ENCODE measurements at regions not wholly inside any gene's neighbourhood (a gene's known extent, or its start where the extent isn't known, plus 50 kb on each side); places are given as distances from the start of the nearest gene placed in this dataset.

- TF ChIP-seq ATF7 (IDR thresholded peaks at IDR 0.05): no peak
- TF ChIP-seq ATF7 (CRISPR knock-in tag; IDR thresholded peaks at IDR 0.05): no peak
- no peak for TF ChIP-seq ZMAT5 (CRISPR knock-in tag; IDR thresholded peaks at IDR 0.05; ENCODE audit: borderline replicate concordance, low read depth)
- TF ChIP-seq KLF9 (CRISPR knock-in tag; IDR thresholded peaks at IDR 0.05; ENCODE audit: low read depth): no peak
- TF ChIP-seq ZNF274 (CRISPR knock-in tag; IDR thresholded peaks at IDR 0.05): no peak
- TF ChIP-seq, protein P1, sequence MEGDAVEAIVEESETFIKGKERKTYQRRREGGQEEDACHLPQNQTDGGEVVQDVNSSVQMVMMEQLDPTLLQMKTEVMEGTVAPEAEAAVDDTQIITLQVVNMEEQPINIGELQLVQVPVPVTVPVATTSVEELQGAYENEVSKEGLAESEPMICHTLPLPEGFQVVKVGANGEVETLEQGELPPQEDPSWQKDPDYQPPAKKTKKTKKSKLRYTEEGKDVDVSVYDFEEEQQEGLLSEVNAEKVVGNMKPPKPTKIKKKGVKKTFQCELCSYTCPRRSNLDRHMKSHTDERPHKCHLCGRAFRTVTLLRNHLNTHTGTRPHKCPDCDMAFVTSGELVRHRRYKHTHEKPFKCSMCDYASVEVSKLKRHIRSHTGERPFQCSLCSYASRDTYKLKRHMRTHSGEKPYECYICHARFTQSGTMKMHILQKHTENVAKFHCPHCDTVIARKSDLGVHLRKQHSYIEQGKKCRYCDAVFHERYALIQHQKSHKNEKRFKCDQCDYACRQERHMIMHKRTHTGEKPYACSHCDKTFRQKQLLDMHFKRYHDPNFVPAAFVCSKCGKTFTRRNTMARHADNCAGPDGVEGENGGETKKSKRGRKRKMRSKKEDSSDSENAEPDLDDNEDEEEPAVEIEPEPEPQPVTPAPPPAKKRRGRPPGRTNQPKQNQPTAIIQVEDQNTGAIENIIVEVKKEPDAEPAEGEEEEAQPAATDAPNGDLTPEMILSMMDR (CRISPR knock-in tag; IDR thresholded peaks at IDR 0.05): no peak
- TF ChIP-seq NFATC3 (CRISPR knock-in tag; IDR thresholded peaks at IDR 0.05): no peak
- no peak for TF ChIP-seq ZNF362 (CRISPR knock-in tag; IDR thresholded peaks at IDR 0.05; ENCODE audit: borderline replicate concordance)
- no peak for TF ChIP-seq ETV6 (CRISPR knock-in tag; conservative IDR thresholded peaks at IDR 0.05)
- TF ChIP-seq CEBPG (CRISPR knock-in tag; IDR thresholded peaks at IDR 0.05): no peak
- TF ChIP-seq ZFP90 (CRISPR knock-in tag; IDR thresholded peaks at IDR 0.05; ENCODE audit: borderline replicate concordance): no peak
- no peak for TF ChIP-seq POLR2A (IDR thresholded peaks at IDR 0.05; ENCODE audit: insufficient read depth in 1 of 2, low read depth in 2 of 2, low read length in 2 of 2)
- no peak for TF ChIP-seq POLR2AphosphoS5 (IDR thresholded peaks at IDR 0.05; ENCODE audit: low read depth, low read length)
Observed at GRCh38 chr1:166340709-166341108, 173.9 kb upstream of the FAM78B start.

Data from HepG2 (cell line).